Brain pericyte (primary cell): ENCODE measurements at regions not wholly inside any gene's neighbourhood (a gene's known extent, or its start where the extent isn't known, plus 50 kb on each side); places are given as distances from the start of the nearest gene placed in this dataset.

ENCODE experiments used
- DNase-seq: peaks from one replicate; pipeline ENCODE4 v3.0.0-alpha.2; 2012; ENCODE audit warnings: low read depth, low spot score

GRCh38 chr10:44618910-44619309 lies 234.0 kb upstream of the CXCL12 start:
- no peak for DNase-seq

- no peak for DNase-seq
These were observed 234.6 kb upstream of the CXCL12 start for GRCh38 chr10:44619521-44619920.

GRCh38 chr10:44619975-44620374 lies 235.1 kb upstream of the CXCL12 start:
- DNase-seq = no peak

- DNase-seq = no peak
These were observed 242.9 kb upstream of the CXCL12 start for GRCh38 chr10:44627591-44628354.

GRCh38 chr10:44628921-44629320 lies 244.0 kb upstream of the CXCL12 start:
- DNase-seq = peak; percentile 29

GRCh38 chr10:44635176-44635575 lies 250.3 kb upstream of the CXCL12 start:
- DNase-seq = no peak

GRCh38 chr10:44636625-44637024 lies 251.7 kb upstream of the CXCL12 start:
- no peak for DNase-seq

GRCh38 chr10:44640429-44640828 lies 255.5 kb upstream of the CXCL12 start:
- DNase-seq = no peak

- no peak for DNase-seq
These were observed 262.6 kb upstream of the CXCL12 start for GRCh38 chr10:44647473-44647872.

- no peak for DNase-seq
These were observed 263.1 kb upstream of the CXCL12 start for GRCh38 chr10:44647877-44648542.

GRCh38 chr10:44650691-44651661 lies 260.2 kb upstream of the TMEM72 start:
- DNase-seq = no peak

GRCh38 chr10:44651834-44652233 lies 259.3 kb upstream of the TMEM72 start:
- no peak for DNase-seq

GRCh38 chr10:44659320-44659719 lies 251.8 kb upstream of the TMEM72 start:
- no peak for DNase-seq

- no peak for DNase-seq
These were observed 250.9 kb upstream of the TMEM72 start for GRCh38 chr10:44660271-44660670.

- no peak for DNase-seq
These were observed 249.1 kb upstream of the TMEM72 start for GRCh38 chr10:44662051-44662450.

- no peak for DNase-seq
These were observed 242.8 kb upstream of the TMEM72 start for GRCh38 chr10:44668336-44668735.

GRCh38 chr10:44671319-44671718 lies 239.8 kb upstream of the TMEM72 start:
- no peak for DNase-seq

GRCh38 chr10:44673245-44673983 lies 237.7 kb upstream of the TMEM72 start:
- no peak for DNase-seq

GRCh38 chr10:44674536-44675386 lies 236.4 kb upstream of the TMEM72 start:
- no peak for DNase-seq

GRCh38 chr10:44675387-44675874 lies 235.7 kb upstream of the TMEM72 start:
- no peak for DNase-seq
